GM13976 (cell line): ENCODE measurements at regions not wholly inside any gene's neighbourhood (a gene's known extent, or its start where the extent isn't known, plus 50 kb on each side); places are given as distances from the start of the nearest gene placed in this dataset.

Experiments used
- DNase-seq: peaks from one replicate; pipeline ENCODE4 v3.0.0; 2012; ENCODE audit warnings: low spot score
- in situ Hi-C: fragments of 300-500 bp; cut with MboI; formaldehyde crosslinking; loops from one replicate; pipeline ENCODE4 v1.12.0; 2022; ENCODE audit warnings: low sequenced_read_pairs, mixed read lengths, inconsistent platforms; ENCODE audit not compliant: unreplicated experiment
- TF ChIP-seq, protein P1 (sequence below): IDR thresholded peaks from 2 replicates; pipeline ENCODE4 v1.5.1; 2012; ENCODE audit warnings: borderline replicate concordance, mild to moderate bottlenecking; ENCODE audit not compliant: insufficient read depth; ENCODE audit errors: extremely low read depth, missing control alignments, control extremely low read depth

DNA sequence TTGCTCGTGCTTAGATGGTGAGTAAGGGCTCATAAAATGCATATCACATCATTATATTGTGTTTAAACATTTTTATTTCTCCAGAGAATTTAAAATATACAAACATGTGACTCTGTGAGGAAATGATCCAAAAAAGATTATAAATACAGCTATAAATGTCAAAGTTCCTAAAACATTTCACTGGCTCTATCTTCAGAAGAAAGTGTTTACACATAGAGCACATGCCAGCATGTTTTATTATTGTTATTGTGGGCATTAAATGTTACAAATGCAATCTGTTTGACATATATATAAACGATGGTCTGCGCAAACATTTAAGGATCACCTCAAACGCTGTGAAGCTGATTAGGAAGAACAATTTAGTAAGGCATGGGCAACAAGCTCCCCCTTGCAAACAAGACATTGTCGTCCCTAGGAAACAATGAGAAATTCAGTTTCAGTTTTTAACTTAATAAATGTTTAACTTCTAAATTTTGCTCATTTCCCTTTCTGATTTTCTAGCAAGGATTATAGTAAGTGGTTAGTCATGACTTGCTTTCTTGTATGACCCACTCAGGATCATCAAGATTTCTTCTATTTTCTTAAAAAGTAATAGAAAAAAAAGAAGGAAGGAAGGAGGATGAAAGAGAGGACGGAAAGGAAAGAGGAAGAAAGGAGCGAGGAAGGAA is 207.5 kb downstream of the SATB1 start:
- TF ChIP-seq, protein P1, sequence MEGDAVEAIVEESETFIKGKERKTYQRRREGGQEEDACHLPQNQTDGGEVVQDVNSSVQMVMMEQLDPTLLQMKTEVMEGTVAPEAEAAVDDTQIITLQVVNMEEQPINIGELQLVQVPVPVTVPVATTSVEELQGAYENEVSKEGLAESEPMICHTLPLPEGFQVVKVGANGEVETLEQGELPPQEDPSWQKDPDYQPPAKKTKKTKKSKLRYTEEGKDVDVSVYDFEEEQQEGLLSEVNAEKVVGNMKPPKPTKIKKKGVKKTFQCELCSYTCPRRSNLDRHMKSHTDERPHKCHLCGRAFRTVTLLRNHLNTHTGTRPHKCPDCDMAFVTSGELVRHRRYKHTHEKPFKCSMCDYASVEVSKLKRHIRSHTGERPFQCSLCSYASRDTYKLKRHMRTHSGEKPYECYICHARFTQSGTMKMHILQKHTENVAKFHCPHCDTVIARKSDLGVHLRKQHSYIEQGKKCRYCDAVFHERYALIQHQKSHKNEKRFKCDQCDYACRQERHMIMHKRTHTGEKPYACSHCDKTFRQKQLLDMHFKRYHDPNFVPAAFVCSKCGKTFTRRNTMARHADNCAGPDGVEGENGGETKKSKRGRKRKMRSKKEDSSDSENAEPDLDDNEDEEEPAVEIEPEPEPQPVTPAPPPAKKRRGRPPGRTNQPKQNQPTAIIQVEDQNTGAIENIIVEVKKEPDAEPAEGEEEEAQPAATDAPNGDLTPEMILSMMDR: no peak
- no peak for DNase-seq
- in situ Hi-C loops: no loop called here

DNA sequence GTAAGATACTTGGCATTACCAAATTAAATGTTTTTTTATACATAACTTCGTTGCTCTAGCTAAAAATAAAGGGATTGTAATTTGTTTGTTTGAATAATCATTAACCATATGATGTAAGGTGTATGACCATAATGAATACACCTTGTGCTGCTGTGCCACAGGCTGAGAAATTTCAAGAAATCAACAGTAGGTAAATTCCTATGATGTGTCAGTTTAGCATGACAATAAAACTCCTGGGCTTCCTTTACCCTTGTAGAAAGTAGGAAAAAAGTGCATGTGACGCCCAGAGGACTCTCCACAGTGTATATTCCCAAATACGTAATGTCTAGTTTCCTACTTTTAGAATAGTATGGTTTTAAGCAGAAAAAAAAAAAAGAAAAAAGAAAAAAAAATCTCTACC is 208.1 kb downstream of the SATB1 start:
- no peak for DNase-seq
- TF ChIP-seq, protein P1: no peak
- in situ Hi-C loops: no loop called here

DNA sequence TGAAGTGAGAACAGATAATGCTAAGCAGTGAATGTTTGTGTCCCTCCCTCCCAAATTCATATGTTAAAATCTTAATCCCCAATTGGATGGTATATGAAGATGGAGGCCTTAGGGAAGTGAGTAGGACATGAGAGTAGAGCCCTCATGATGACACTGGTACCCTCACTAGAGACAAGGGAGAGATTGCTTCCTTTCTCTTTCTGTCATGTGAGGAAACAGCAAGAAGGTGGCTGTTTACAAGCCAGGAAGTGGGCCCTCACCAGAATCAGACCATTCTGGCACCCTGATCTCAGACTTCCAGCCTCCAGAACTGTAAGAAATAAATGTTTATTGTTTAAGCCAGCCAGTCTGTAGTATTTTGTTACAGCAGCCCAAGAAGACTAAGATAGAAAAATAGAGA is 209.5 kb downstream of the SATB1 start:
- no peak for DNase-seq
- in situ Hi-C loops: no loop called here
- TF ChIP-seq, protein P1: no peak

DNA sequence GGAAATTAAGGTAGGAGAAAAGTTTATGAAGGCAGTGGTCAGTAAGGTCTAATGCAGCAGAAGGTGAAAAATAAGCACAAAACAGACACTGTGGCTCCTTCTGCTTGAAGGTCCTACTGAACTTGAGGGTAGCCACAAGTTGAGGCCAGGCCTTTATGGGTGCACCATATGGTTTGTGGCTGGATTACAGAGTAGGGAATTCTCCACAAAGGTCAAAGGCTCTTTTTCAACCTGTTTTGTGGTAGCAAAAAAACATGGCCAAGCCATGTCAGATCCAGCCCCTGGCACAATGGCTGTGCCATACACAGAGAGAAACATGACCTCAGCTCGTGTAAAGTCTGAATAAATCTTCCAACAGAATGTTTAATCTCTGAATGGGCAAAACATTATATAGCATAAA is 214.0 kb downstream of the SATB1 start:
- TF ChIP-seq, protein P1: no peak
- DNase-seq: no peak
- in situ Hi-C loops: no loop called here

DNA sequence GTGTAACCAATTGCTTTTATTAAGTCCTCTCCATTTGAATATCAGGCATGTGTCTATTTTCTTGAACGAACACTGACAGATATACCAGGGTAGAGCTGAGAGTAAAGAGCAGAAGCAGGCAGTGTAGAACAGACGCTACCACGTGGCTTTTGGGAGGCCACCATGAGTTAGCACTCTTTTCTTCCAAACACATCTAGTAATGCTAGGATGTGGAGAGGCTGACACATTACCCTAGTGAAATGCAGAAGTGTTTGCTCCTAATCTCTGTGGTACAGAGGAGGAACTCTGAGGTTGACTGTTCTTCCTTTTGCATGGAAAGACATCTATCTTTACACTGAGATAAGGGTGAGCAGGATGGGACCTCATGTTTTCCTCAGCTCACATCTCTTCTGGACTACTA is 216.3 kb downstream of the SATB1 start:
- in situ Hi-C loops: no loop called here
- DNase-seq: no peak
- TF ChIP-seq, protein P1: no peak

DNA sequence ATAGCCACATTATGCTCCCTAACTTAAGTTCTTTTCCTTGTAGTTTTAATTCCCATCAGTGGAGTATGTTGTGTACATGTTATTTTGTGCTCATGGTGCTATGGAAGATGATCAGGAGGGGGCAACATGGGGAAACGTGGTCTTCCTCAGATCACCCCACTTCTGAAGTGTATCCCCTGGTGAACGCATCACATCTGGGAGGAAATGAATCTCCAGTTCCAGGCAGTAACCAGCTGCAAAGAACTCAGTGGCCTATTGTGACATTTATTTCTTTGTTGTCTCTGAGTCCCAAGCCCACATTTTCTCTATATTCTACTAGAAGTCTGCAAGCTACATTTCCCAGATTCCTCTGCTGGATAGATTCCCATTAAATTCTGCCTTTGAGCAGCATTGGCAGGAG is 217.0 kb downstream of the SATB1 start:
- in situ Hi-C loops: no loop called here
- TF ChIP-seq, protein P1: no peak

More for the DNA sequence above, 217.0 kb downstream of the SATB1 start:
- DNase-seq: no peak
